Omental fat pad (tissue), 3 donors: ENCODE measurements at regions not wholly inside any gene's neighbourhood (a gene's known extent, or its start where the extent isn't known, plus 50 kb on each side); places are given as distances from the start of the nearest gene placed in this dataset.

Source experiments
- ATAC-seq: fragments of 150-250 bp; one replicate; pipeline ENCODE4 v1.9.1; 2016; ENCODE audit warnings: mild to moderate bottlenecking, moderate library complexity; ENCODE audit not compliant: low FRiP score
- DNase-seq: peaks from one replicate; pipeline ENCODE4 v3.0.0-alpha.2; 2019; ENCODE audit warnings: low spot score
- CTCF ChIP-seq, 3 donors: fragments of 450-650 bp; IDR thresholded peaks; one replicate each; pipeline ENCODE4 v1.5.1; 2016 to 2017; ENCODE audit warnings: antibody characterized with exemption in 3 of 3, mild to moderate bottlenecking in 3 of 3, moderate library complexity in 2 of 3

GRCh38 chr1:100611086-100611485, 73.1 kb downstream of the GPR88 start:
- DNase-seq: no peak
- no peak for ATAC-seq
- TF ChIP-seq CTCF (IDR thresholded peaks at IDR 0.05): no peak

DNA sequence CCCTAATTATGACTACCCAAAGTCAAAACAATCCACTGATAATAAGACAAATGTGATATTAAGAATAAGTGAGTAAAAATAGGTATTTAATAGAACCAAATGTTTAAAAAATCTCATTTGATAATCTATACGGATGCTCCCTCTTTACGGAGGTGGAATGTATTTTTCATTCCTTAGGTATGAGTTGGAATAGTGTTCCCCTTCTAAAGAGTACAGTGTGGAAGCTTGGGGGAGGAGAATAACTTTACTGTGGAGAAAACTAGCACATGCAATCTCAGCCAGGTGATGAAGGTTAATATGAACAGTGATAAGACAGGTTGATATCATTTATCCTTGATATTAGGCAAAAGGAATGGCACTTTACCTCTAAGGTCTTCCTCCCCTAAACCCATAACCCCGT, 74.6 kb downstream of the GPR88 start:
- ATAC-seq (no peak), DNase-seq (no peak)
- TF ChIP-seq CTCF (IDR thresholded peaks at IDR 0.05): no peak

- TF ChIP-seq CTCF (IDR thresholded peaks at IDR 0.05): no peak
- no peak for ATAC-seq
- DNase-seq: no peak
Measured at GRCh38 chr1:100613817-100614559, 76.0 kb downstream of the GPR88 start.

DNA sequence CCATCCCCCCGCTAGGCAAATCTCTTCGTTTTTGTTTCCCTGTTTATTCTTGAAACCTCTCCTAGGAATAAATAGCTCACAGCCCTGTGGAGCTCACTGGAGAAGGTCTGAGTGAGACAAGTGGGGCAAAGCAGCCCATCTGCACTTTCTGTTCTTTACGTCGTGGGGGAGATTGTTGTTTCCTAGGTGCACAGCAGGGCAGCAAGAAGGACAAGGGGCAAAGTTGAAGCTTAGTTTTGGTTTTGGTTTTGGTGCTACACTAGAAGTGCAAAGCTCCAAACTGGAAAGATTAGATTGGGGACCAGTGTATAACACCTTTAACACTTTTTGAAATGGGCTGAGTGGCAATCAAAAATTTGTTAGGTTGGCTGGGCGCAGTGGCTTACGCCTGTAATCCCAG, 76.6 kb downstream of the GPR88 start:
- no peak for DNase-seq
- no peak for TF ChIP-seq CTCF (IDR thresholded peaks at IDR 0.05)
- no peak for ATAC-seq

DNA sequence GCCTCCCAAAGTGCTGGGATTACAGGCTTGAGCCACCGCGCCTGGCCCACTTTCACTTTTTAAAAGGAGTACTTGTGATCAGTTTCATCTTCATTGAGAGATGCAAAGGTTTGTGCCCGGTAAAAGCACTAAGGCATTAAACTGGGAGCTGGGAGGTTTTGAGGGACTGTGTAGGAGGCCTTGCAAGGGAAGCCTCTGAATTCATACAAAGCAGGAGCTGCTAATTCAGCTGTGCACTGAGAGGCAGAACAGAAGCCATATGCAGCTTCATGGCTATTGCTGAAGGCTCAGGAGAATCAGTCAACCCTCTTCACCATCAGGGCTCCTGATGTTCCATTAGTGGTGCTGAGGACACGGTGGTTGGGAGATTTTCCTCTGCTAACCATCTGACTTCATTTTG, 77.7 kb downstream of the GPR88 start:
- no peak for TF ChIP-seq CTCF (IDR thresholded peaks at IDR 0.05)
- ATAC-seq (no peak), DNase-seq (no peak)

DNA sequence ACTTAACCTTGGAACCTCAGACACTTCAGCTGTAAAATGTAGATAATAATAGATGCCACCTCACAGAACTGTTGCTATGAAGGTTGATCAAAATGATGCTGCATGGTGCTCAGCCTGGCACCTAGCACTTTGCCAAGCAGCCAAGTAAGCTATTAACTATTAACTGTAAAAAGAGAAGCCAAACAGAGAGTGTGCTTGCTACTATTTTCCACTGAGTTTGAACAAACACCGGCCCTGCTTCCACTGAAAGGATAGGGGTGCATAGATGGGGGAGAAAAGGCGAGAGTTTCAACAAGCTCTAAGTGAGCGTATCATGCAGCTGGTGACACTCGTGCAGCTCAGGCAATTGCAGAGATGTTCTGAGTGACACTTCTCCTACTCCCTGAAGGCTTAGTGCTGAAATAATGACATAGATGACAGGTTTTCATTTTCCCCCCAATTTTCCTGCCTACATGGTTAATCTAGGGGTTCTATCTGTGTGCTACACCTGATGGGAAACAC, 78.2 kb downstream of the GPR88 start:
- TF ChIP-seq CTCF (IDR thresholded peaks at IDR 0.05): no peak
- ATAC-seq (no peak), DNase-seq (no peak)

- no peak for TF ChIP-seq CTCF (IDR thresholded peaks at IDR 0.05)
- DNase-seq (no peak), ATAC-seq (peak; percentile 95)
Measured at GRCh38 chr1:100622037-100622436, 84.1 kb downstream of the GPR88 start.
